Heart left ventricle (tissue), 13 donors: ENCODE measurements at regions not wholly inside any gene's neighbourhood (a gene's known extent, or its start where the extent isn't known, plus 50 kb on each side); places are given as distances from the start of the nearest gene placed in this dataset.

Experiments
- POLR2A ChIP-seq, 2 donors: fragments of 450-650 bp; IDR thresholded peaks; one replicate each; pipeline ENCODE4 v1.6.1; 2017; ENCODE audit warnings: antibody characterized with exemption in 2 of 2, mild to moderate bottlenecking in 2 of 2, moderate library complexity in 2 of 2
- TF ChIP-seq, protein P1 (sequence below), 12 donors: fragments of 200-600 bp; sonication (generic) in 4 of 12; IDR thresholded peaks; one replicate each; pipeline versions ENCODE4 v1.5.0 to v1.8.0; 2018 to 2022; ENCODE audit warnings: antibody characterized with exemption in 12 of 12, mild to moderate bottlenecking in 5 of 12
- donor health status: ischemic (EF 13 %, LVEDD 7.1; RV severe dilation, severe dysfunction).
- donor health status: DM: no; HTN: yes; CAD: no.
- donor health status: DM: no; HTN: no; CAD: no.
- donor health status: ischemic (EF 25% LVEDD 6.9; RV normal size, moderate dysfunction).
- donor health status: ischemic (EF 25% LVEDD 5.7; RV mildly dilated, moderate dysfunction).
- donor health status: ischemic (EF 35%, LVEDD 5.7; RV mildly dilated, moderate dysfunction).
- donor health status: nonischemic (EF 11% LVEDD 7.7; RV severe dilation, severe dysfunction).
- donor health status: DM: yes; HTN: yes; CAD: no.
- donor health status: PGD.
- donor health status: ischemic (EF 29% LVEDD 5.4; RV normal size, mild dysfunction).
- donor health status: nonischemic (EF 23%, LVEDD 6.1; RV moderate dilation, normal function).

DNA sequence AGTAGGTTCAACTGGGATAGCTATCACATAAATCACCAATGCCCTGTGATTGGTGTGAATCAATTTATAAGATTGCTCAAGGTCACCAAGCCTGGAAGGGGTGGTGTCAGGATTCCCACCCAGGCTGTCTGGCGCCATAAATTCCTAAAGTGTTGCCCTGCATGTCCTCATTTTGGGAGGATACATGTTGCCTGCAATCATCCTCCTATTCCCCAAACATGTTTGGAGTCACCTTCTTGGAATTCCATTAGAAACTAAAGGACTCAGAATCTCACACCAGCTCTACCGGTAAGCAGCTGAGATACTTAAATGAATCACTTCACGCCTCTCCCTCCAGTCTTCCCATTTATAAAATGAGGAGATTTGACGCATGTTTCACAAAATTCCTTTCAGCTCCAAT lies 54.1 kb upstream of the SLC45A1 start:
- TF ChIP-seq, protein P1, sequence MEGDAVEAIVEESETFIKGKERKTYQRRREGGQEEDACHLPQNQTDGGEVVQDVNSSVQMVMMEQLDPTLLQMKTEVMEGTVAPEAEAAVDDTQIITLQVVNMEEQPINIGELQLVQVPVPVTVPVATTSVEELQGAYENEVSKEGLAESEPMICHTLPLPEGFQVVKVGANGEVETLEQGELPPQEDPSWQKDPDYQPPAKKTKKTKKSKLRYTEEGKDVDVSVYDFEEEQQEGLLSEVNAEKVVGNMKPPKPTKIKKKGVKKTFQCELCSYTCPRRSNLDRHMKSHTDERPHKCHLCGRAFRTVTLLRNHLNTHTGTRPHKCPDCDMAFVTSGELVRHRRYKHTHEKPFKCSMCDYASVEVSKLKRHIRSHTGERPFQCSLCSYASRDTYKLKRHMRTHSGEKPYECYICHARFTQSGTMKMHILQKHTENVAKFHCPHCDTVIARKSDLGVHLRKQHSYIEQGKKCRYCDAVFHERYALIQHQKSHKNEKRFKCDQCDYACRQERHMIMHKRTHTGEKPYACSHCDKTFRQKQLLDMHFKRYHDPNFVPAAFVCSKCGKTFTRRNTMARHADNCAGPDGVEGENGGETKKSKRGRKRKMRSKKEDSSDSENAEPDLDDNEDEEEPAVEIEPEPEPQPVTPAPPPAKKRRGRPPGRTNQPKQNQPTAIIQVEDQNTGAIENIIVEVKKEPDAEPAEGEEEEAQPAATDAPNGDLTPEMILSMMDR (IDR thresholded peaks at IDR 0.05): no peak
- TF ChIP-seq POLR2A (IDR thresholded peaks at IDR 0.05): no peak
